ENCODE measurements at regions not wholly inside any gene's neighbourhood (a gene's known extent, or its start where the extent isn't known, plus 50 kb on each side); places are given as distances from the start of the nearest gene placed in this dataset.

DNA sequence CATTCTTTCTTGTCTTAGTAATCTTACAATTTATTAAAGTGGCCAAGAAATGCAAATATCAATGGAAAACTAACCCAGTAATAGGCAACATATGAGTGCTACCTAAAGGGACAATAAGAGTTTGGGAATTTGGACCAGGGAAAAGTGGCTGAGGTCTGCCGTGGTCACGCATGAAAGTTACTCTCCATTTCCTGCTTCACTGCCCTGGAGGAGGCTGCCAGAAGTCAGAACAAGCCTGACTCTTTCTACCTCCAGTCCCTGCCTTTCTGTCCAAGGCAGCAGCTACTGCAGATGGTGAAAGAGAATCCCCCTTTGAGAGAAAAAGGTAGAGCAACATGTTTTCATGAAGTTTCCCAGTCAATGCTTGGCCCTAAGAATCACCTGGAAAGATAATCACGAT lies 201.1 kb upstream of the ARGLU1 start:
- no peak for DNase-seq (ENCODE audit: low read depth in 1 of 2, low spot score in 1 of 2)

DNA sequence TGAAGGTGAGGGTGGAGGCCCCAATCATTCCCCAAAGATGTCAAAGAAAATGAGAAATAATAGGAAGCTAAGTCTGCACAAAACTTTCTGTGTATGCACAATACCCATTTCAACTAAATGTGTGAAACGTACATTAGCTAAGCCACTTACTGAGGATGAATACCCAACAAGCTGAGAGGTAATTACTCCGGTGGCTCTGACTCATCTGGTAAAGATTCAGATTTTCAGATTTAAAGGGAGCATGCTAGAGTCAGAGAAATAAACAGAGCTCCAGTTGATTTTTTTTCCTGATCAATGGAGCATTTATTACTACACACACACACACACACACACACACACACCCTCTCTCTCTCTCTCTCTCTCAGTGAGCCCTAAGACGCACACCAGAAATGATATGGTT lies 194.8 kb upstream of the ARGLU1 start:
- no peak for DNase-seq (ENCODE audit: low read depth in 1 of 2, low spot score in 1 of 2)

DNA sequence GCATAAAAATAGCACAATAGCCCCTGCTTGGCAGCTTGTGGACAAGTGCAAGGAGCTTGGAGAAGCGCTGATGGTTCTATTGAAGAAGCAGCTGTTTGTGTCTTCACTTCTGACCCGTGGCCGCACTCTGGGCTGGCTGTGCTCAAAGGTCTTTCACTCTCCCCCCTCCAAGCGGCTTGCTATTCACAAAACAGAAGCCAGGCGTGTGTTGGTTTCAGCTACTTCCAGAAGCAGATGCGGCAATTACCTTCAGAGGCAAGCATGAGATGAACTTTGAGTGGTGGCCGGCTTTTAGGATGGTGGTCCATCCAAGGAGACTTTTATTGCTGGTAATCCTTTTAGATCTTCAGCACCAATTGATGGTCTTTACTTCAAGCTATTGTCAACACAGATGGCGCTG lies 188.5 kb upstream of the ARGLU1 start:
- DNase-seq (ENCODE audit: low read depth in 1 of 2, low spot score in 1 of 2): no peak

DNA sequence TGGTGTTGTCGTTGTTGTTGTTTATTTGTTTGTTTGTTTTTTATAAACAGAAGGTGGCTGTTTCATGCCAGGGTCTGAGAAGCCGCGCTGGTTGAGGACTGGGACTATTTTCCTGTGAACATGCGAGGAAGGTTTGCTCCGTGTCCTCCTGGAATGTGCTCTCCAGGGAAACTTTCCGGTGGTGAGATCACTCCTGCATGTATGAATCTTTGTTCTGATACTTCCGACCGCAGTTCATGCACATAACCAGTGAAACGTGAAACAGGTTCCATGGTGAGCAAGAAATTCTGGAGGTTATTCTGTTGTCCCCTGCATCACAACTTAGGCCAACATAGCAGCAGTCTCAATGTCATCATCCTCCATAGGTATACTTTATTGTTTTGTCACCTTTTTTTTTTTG lies 187.6 kb upstream of the ARGLU1 start:
- DNase-seq (ENCODE audit: low read depth in 1 of 2, low spot score in 1 of 2): no peak

DNA sequence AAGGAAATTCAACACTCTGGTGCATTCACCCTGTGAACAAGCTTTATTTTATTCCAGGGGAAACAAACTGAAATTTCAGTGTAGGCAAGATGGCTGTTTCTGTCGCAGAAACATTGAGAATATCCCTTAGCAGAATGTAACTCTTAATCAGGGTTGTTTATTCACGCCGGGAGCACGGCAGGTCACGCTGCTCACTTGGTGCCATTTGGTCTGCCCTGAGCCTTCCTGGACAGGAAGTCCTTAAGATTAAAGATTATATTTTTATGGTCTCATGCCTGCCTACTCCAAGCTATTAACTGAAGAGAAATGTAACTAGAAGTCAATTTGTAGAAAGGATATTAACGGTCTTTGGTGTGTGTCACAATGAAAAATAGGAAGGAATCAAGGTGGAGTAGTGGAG lies 185.3 kb upstream of the ARGLU1 start:
- no peak for DNase-seq (ENCODE audit: low read depth in 1 of 2, low spot score in 1 of 2)

DNA sequence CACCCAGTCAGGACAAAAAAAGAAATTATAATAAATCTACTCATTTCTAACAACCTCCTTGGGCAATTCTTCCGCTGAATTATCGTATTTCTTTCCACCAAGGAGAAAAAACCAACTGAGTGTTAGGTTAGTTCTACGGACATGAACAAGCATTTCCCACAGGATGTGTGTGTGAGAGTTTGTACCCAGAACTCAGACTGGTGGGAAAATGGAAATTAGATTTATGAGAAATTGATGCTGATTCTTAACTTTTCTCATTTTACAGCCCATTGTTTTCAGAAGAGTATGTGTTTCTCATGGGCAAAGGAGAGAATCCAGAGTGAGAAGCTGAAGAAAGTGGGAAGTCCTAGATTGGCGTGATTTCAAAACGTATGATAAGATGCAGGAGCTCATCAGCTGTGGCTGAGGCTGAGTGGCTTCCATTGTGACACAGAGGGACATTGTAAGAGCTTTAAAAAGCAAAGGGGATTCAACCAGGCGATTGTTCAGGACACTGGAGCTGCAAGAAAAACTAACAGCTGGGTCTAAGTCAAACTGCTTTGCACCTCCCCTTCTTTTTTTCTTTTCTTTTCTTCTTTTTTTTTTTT lies 184.7 kb upstream of the ARGLU1 start:
- no peak for DNase-seq (ENCODE audit: low read depth in 1 of 2, low spot score in 1 of 2)

DNA sequence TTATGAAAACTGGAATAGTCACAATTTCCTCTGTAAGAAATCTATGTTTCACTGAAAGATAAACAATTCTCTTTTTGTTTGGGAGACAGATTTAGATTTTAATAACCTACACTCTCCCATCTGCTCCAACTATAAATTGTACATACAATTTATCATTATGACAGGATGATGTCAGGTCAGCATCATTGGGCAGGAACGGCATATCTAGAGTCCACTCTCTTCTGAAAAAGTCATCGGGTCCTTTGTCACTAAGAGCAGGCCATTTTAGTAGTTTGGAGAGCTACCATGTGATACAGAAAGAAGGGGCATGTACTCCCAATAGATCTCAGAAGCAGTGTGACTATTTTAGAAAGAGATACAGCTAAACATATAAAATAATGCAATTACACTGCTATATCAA lies 180.8 kb upstream of the ARGLU1 start:
- no peak for DNase-seq (ENCODE audit: low read depth in 1 of 2, low spot score in 1 of 2)

DNA sequence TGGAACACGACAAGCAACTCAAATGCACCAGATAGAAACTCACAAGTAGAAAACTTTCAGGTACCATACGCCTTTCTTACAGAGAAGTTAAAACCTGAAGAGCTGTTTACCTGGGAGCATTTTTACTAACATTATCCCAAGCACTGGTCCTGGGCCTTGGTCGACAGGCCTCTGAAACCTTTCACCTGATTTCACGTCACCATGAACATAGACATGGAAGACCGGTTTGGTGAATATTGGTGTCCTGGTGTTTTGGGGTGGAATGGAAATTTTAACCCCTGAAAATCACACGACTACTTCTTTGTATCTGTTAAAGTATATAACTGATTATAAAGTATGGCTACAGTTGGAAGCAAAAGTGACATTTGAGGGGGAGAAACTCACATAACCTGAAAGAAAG lies 176.6 kb upstream of the ARGLU1 start:
- DNase-seq (ENCODE audit: low read depth in 1 of 2, low spot score in 1 of 2): no peak

DNA sequence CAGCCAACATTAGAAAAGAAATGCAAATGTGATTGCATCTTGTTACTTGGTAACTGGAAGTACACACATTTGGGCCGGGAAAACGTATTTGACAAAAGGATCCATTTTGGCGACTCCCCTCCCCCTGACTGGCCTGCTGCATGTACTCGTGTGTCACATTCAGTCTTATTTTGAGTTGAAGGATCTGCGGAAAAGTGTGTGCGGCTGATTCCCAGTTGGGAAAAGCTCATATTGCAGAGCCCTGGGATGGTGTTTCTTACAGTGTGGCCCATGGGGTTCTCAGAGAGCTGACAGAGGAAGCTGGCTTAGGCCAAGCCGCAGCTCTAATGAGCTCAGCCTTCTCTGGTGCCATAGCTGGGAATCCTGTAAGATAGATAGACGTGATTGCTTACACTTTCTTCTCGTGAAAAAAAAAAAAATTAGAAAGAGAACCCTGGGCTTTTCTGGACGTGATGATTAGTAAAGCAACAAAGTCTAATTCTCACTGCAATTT lies 170.3 kb upstream of the ARGLU1 start:
- no peak for DNase-seq (ENCODE audit: low read depth in 1 of 2, low spot score in 1 of 2)

DNA sequence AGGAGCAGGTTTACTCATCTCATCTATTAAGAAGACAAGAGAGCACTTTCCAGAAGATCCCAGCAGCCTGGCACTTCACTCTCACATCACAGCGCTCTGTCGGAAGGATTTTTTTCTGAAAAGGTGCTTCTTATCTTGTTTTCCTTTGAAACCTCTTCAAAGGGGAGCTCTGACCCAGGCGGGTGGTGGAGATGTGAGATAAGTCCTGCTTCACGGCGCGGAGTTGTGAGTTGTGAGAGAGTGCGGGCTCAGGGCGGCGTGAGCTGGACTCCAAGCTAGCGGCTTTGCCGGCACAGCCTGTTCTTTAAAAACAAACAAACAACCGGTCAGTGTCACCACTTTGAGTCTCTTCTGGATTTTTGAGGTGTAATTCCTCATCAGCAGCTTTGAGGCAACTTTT lies 169.0 kb upstream of the ARGLU1 start:
- DNase-seq (ENCODE audit: low read depth in 1 of 2, low spot score in 1 of 2): no peak

DNA sequence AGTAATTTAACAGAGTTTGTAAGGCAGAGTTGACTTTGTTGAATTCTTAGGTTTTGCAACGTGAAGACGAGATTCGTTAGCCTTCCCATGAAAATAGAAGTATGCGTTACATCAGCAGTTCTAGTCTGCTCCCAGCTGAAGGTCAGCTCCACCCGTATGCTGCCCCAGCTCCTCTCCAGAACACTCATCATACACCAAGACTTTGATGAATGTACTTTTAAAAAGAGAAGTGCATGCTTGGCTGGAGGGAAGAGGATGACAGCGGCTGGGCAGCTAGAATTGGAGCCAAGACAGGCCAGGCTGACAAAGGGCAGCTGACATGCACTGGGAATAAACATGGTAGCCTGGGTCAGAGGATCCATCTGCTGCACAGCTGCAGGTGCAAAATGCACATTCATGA lies 166.3 kb upstream of the ARGLU1 start:
- no peak for DNase-seq (ENCODE audit: low read depth in 1 of 2, low spot score in 1 of 2)

DNA sequence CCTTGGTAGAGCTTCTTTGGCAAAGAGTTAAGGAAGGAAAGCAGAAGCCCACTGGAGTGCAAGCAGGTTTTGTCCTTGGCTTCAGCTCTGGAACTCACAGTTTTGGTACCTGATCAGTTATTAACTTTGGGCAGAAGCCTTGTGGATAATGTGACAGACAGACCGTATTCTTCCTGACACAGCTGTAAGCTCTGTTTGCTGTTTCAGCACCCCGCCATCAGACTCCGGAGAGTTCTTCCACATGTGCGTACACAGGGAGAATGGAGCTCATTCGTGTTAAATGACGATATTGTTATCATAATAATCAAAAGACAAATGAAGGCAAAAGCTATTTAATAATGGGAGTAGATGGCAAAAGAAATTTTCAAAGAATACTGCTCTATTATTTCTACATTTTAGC lies 155.1 kb upstream of the ARGLU1 start:
- no peak for DNase-seq (ENCODE audit: low read depth in 1 of 2, low spot score in 1 of 2)

DNA sequence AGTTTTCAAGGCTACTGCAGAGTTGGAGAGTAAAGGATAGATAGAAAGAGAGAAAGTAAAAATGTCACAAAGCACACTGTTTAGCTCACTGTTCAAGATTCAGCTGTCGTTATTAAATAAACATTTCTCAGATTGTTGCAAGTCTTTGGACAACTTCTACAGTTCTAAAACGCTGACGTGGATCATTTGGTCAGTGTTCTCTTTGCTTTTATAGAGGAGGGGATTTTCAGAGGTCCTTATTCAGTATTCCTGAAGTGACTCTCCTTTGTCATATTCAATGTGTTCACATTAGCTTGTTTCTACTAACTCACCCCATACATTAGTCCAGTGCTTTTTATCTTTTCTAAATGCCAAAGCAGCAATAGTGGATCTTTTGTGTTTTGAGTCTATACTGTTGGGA lies 154.7 kb upstream of the ARGLU1 start:
- no peak for DNase-seq (ENCODE audit: low read depth in 1 of 2, low spot score in 1 of 2)

DNA sequence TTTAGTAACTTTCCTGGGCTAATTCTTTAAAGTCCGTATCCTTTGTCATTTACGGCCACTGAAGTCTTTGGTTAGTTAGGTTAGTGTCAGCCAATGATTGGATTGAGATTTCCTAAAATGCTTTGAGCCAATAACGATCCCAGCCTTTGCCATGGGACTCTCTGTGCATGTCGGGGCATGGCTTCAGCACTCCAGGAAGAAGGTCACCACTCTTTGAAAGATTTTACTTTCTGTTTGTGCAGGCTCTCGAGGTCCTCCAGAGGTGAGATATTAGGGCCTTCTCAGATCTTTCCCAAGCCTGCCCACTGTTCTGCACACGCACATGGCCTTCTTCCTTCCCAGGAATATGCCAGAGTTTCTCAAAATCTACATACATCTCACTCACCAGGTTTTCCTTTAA lies 153.7 kb upstream of the ARGLU1 start:
- no peak for DNase-seq (ENCODE audit: low read depth in 1 of 2, low spot score in 1 of 2)

DNA sequence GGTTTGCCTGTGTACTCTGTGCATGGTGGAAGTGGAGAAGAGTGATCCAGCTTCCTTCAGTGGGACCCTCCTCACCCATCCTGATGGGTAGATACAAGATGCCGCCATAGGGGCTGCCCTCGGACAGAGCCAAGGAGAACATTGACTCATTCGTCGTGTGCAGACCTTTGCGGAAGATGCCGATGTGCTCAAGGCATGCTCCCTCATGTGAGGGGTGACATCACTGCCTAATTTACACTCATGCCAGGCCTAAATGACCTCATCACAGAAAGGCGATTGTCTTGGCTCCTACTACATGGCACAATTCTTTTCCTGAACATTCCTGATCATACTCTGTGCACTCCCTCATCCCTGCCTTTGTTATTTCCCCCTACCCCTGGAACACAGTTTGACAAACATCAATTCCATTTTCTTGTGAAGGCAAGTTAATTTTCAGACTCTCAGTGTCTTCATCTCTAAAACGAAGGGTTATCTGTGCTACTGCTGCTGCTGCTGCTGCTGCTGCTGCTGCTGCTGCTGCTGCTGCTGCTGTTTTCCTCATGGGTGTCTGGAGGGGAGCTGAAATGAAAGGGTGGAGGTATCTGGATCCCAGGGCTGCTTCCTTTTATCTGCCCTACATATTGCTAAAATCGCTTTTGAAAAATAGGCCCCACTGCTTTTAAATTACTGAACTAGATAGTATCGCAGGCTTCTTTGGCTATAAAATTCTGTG lies 146.5 kb upstream of the ARGLU1 start:
- DNase-seq (ENCODE audit: low read depth in 1 of 2, low spot score in 1 of 2): no peak

DNA sequence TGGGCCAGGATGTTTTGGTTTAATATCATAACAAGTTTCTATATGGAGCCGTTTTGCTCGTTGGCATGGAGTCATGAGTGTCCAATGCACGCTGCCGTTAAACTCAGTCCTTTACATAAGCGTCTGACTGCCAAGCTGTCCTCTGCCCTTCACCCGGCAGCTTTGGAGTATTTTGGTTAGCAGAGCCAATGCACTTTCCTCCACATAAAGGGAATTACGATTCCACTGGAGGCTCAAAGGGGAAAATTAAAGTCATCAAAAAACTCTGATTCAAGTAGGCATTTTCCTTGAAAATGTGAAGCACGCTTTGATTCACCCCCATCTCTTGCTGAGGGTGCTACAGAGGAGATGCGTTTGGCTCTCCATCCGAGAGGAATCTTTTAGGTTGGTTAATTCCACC lies 144.4 kb upstream of the ARGLU1 start:
- DNase-seq (ENCODE audit: low read depth in 1 of 2, low spot score in 1 of 2): no peak

DNA sequence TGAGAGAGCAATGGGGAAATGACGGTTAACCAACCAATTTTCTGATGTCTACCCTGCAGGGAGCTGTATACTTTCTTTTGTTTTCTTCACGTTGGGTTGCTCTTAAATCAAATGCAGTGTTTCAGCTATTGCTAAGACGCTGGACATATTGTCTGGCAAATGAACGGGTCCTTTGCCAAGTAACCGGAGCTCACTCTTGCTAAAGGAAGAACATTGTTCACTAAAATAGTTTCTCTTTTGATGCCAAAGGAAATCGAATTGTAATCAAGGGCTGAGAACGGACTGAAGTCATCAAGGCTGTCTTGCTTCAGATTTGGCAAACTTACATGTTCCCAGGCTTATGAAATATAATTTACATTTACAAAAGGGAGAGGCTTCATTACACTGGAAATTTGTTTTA lies 142.3 kb upstream of the ARGLU1 start:
- no peak for DNase-seq (ENCODE audit: low read depth in 1 of 2, low spot score in 1 of 2)

DNA sequence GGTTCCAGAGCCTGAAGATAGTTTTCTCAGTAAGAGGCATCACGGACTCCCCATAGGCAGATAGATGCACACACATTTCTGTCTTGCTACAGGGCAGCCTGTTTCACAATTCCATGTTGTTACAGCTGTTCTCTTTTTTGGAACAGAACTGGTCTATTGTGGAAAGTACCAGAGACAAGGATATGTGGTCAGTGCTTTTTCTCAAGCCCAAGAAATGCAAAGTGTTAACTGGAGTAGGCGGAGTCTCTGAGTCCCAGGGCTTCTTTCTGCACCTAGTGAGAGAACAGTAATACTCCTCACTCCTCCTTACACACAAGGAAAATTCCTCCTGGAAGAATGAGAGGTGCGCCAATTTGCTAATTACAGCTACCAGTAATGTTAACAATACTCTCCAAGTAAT lies 141.6 kb upstream of the ARGLU1 start:
- DNase-seq (ENCODE audit: low read depth in 1 of 2, low spot score in 1 of 2): no peak

DNA sequence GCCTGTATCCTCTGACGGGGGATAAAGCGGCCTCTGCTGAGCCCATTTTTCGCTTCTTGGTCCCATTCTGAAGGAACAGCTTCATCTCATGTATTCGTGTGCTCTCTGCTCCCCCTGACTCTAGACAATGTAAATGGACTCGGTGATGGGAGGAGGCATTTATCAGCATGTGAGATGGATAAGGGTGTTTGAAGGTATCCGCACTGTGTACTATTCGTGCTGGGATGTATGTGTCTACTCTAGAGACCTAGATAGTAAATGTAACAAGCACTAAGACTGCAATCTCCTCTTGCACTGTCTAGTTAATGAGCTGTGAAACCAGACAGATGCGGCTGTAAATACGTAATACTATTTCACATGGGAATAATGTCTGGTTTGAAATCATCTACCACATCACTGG lies 134.6 kb upstream of the ARGLU1 start:
- DNase-seq (ENCODE audit: low read depth in 1 of 2, low spot score in 1 of 2): no peak

DNA sequence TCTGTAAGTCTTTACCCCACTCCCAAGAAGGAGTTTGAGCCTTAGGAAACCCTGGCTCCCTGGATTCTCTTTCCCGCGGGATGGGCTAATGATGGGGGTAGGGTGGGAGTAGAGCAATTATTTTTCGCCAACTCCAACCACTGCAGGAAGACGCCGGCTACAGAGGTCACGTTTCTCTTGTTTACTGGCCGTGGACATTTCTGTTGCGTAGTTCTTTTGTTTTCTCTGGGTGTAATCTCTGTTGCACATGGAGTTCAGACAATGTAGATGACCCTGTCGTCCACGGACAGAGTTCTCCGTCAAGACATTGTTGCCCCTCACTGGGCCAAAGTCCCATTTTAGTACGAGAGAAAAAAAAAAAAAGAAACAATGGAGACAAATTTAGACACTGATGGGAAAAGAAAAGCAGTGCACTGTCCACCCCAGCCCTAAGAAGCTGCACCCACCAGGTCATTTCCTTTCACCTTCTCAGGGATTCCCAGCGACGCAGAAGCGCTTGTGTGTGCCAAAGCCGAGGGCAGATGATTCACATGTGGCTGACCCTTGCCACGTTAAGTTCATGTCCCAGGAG lies 133.9 kb upstream of the ARGLU1 start:
- DNase-seq (ENCODE audit: low read depth in 1 of 2, low spot score in 1 of 2): no peak

DNA sequence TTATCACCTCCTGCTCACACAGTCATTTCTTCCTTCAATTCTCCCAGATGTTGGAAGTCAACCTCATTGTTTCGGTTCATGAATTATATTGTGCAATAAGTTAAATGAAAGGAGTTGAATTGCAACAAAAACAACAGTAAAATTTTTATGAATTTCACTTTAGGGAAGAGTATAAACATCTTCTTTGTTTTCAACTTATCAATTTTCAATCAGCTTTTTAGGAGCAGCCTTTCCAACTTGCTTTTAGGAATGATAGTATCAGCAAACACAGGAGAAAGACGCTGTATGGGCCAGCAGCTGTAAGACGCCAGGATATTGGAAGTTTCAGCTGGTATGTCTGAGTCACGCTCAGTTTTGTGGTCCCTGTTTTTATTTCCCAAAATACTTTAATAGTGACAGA lies 132.5 kb upstream of the ARGLU1 start:
- no peak for DNase-seq (ENCODE audit: low read depth in 1 of 2, low spot score in 1 of 2)

DNA sequence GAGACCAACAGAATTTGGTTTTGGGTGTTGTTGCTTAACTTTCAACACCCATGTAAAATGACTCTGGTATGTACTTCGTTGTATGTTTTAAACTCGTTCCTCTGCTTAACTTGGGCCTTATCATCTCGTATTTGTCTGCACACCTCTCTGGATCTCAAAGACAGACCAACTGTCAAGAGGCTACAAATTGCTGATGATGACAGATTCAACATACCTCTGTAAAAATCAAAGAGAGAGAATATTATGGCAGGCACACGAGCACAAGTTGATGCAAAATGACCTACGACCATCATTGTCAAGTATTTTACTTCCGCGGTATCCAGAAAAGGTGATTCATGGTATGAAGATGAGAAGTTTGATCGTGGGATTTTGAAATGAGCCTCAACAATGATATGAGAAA lies 132.1 kb upstream of the ARGLU1 start:
- DNase-seq (ENCODE audit: low read depth in 1 of 2, low spot score in 1 of 2): no peak

DNA sequence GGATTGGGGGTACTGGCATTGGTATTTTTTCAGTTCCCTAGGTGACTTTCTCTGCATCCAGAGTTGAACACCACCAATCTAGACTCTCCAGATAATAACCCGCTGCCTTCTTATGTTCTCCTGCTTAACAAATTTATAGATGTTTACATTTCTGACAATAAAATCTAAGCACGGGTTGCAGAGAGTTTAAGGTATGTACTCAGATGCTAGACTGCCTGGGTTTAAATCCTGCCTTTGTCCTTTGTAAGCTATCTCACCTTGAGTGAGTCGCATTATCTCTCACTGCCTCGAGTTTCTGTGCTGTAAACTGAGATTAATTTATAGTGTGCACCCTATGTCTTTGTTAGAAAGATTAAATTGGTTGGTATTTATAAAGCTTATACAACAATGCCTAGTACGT lies 131.4 kb upstream of the ARGLU1 start:
- DNase-seq (ENCODE audit: low read depth in 1 of 2, low spot score in 1 of 2): no peak
